ENCODE measurements at regions not wholly inside any gene's neighbourhood (a gene's known extent, or its start where the extent isn't known, plus 50 kb on each side); places are given as distances from the start of the nearest gene placed in this dataset.
"Not testable (repeated sequence)": the region's sequence is repeated elsewhere in the genome, so short reads cannot be mapped to it uniquely, and the experiment has no call there.

DNA sequence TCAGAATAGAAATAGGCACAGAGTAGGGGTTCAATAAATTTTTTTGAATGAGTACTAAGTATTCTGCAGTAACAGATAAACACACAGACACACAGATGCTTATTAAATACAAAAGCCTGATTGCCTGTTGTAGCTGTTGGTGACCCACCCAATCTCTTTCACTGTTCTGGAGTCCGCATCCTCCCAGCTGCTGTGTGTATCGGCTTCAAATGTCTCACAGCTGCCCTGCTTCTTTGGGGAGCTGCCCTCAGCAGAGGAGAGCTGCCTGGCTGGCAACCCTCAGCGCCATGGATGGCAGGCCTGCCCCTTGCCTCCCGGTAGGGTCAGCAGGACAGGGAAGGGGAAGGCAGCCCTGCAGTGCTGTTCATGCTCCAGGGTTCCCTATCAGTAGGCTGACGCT, 50.5 kb upstream of the PRNP start:
- DNase-seq (ENCODE audit: low read depth) = no peak

DNA sequence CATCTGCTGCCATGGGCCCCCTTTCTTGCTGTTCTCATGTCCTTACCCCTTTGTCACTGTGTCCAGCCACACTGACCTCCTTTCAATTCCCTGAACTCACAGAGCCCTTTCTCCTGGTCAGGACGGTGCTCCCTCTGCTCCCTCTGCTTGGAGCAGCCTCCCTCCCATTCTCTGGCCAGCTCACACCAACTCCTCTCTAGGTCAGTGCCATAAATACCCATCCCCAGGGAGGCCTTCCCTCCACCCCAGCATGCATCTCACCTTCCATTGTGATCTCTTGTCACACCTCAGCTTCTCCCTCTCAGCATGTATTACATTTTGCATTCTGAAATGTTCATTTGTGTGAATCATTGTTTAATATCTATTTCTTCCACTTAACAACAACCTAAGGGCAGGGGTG, 50.9 kb upstream of the PRNP start:
- no peak for DNase-seq (ENCODE audit: low read depth)

- DNase-seq (ENCODE audit: low read depth) = peak; percentile 61
Measured at GRCh38 chr20:4633780-4634179, 52.5 kb upstream of the PRNP start.

GRCh38 chr20:4633379-4633778, 52.9 kb upstream of the PRNP start:
- no peak for DNase-seq (ENCODE audit: low read depth)

GRCh38 chr20:4632876-4633275, 53.4 kb upstream of the PRNP start:
- no peak for DNase-seq (ENCODE audit: low read depth)

DNA sequence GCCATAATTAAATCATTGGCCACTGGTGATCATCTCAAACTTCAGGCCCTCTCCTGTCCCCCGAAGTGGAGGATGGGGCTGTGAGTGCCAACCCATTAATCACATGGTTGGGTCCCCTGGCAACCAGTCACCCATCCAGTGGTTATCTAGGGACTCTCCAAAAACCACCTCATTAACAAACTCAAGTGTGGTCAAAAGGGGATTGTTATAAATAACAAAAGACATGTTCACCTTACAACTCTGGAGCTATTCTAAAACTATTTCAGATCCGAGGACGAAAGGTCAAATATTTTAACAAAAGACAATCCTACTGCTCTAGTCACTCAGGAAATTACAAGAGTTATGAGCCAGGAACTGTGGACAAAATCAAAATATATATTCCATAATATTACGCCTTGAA, 60.0 kb upstream of the PRNP start:
- no peak for DNase-seq (ENCODE audit: low read depth)

DNA sequence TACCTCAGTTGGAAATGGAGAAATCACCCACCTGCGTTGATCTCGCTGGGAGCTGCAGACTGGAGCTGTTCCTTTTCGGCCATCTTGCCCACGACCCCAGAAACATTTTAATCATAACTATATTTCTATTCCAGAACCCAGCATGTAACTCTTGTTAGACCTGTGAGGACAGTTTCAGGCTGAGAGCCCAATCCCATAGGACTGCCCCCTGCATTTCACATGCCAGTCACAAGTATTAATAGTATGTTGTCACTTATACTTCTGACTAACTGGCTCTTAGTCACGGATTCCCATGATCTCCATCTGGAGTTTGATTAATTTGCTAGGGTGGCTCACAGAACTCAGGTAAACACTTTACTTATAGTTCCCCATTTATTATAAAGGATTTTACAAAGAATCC, 60.6 kb upstream of the PRNP start:
- DNase-seq (ENCODE audit: low read depth) = no peak

DNA sequence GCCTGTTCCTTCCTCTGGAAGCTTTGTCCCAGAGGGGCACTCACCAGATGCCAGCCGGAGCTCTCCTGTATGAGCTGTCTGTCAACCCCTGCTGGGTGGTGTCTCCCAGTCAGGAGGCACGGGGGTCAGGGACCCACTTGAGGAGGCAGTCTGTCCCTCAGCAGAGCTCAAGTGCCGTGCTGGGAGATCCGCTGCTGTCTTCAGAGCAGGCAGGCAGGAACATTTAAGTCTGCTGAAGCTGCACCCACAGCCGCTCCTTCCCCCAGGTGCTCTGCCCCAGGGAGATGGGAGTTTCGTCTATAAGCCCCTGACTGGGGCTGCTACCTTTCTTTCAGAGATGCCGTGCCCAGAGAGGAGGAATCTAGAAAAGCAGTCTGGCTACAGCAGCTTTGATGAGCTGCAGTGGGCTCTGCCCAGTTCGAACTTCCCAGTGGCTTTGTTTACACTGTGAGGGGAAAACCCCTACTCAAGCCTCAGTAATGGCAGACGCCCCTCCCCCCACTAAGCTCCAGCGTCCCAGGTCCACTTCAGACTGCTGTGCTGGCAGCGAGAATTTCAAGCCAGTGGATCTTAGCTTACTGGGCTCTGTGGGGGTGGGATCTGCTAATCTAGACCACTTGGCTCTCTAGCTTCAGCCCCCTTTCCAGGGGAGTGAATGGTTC, 61.5 kb upstream of the PRNP start:
- DNase-seq (ENCODE audit: low read depth) = not testable (repeated sequence)

- not testable (repeated sequence) for DNase-seq (ENCODE audit: low read depth)
Measured at GRCh38 chr20:4619144-4619543, 67.1 kb upstream of the PRNP start.

- DNase-seq (ENCODE audit: low read depth) = no peak
Measured at GRCh38 chr20:4617484-4617883, 68.8 kb upstream of the PRNP start.

DNA sequence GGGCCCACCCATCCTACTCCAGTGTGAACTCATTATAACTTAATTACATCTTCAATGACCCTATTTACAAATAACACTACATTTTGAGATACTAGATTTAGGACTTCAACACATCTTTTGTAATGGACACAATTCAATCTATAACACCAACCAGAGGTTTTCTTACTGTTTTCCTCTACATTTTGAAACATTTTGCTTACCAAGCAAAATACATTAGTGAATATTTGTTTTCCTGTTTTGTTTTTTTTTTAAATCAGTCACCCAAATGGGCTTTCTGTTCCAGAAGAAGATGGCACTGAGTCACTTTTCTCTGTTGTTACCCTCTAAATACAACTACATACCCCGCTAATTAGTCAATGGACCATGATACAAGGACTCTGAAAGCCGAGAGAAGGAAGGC, 69.2 kb upstream of the PRNP start:
- DNase-seq (ENCODE audit: low read depth) = no peak

DNA sequence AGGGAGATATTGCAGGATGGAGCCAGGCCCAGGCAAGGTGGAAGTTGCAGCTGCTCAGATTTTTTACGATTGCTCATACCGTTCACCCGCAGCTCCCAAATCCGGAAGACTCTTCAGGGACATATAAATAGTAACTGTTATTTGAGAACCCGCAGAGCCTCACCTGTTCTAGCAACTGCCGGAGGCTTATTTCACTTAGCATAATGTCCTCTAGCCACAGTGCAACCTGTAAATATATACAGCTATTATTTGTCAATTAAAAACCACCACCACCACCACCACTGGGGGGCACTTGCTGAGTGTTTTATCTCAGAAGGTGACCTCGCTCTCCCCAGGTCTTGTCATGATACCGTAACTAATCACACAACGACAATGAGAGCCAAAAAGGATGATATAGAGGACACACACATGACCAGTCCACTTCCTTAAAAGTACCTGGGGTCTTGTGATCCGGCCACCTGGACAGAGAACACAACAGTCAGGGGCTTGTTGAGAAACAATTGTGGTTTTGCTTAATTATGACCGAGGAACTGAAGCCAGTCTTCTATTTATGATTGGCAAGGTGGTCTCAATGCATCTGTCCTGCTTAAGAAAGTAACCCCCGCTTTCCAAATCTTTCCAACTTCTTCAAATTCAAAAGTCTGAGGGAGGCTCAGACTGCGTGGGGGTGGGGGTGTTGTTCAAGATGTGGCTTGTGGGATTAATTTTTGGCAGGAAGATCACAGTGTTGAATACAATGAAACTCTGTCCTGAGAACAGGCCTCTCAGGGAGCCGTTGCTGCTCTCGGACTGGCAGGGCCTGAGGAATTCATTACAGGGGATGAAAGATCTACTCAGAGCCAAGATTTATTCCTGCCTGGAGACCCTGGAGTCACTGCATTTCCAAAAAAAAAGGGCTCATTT, 72.3 kb upstream of the PRNP start:
- DNase-seq (ENCODE audit: low read depth) = peak; percentile 43

GRCh38 chr20:4613184-4613583, 73.1 kb upstream of the PRNP start:
- DNase-seq (ENCODE audit: low read depth) = no peak

DNA sequence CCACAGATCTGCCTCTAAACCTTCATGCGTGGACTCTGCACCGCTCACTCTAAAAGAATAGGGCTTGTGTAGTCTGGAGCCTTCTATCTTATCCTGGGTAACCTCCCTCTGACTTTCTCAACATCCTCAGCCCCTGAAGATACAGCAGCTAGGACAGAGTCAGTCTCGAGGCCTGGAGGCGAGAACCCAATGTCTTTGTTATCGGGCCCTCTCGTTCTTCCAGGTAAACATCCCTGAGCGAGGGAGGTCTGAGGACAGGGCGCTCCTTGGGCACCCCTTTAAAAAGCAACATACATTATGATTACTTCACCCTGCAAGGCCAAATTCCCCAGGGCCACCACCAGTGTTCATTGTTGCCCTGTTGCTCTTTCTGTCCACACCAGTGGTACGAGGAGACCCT, 75.4 kb upstream of the PRNP start:
- no peak for DNase-seq (ENCODE audit: low read depth)

GRCh38 chr20:4609511-4609910, 76.7 kb upstream of the PRNP start:
- no peak for DNase-seq (ENCODE audit: low read depth)

- no peak for DNase-seq (ENCODE audit: low read depth)
Measured at GRCh38 chr20:4608861-4609260, 77.4 kb upstream of the PRNP start.

DNA sequence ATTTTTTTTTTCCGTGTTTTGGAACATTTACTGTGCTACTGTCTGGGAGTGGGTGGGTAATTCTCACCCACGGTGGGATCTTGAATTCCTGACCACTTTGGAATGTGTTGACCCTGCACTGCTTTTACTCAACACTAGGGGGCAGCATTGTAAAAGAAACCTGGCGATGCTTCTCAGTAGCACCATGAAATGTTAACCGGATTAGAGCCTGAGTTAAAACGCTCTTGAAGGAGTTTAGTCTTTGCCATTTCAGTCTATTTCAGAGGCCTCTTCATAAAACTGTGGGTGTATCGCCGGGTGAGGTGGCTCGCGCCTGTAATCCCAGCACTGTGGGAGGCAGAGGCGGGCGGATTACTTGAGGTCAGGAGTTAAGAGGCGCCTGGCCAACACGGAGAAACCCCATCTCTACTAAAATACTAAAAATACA, 79.0 kb upstream of the PRNP start:
- DNase-seq (ENCODE audit: low read depth) = peak; percentile 48

- no peak for DNase-seq (ENCODE audit: low read depth)
Measured at GRCh38 chr20:4606051-4606450, 80.2 kb upstream of the PRNP start.

DNA sequence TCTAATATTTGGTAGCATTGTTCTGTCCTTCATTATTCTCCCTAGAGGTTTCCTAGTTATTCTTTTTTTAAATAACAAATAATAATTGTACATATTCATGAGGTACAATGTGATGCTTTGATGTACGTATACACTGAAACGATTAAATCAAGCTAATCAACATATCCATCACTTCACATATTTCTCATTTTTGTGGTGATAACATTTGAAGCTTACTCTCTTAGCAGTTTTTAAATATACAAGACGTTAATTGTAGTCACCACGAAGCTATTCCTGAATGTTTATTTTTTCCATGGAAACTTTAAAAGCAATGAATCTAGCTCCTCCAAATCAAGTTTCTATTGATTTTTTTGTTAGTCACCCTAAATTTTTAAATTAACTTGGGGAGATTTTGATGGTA, 81.1 kb upstream of the PRNP start:
- no peak for DNase-seq (ENCODE audit: low read depth)

- DNase-seq (ENCODE audit: low read depth) = no peak
Measured at GRCh38 chr20:4604580-4604979, 81.7 kb upstream of the PRNP start.

- no peak for DNase-seq (ENCODE audit: low read depth)
Measured at GRCh38 chr20:4603724-4604123, 82.5 kb upstream of the PRNP start.

GRCh38 chr20:4602297-4602631, 84.0 kb upstream of the PRNP start:
- DNase-seq (ENCODE audit: low read depth) = no peak

GRCh38 chr20:4601630-4602296, 84.5 kb upstream of the PRNP start:
- DNase-seq (ENCODE audit: low read depth) = peak; percentile 82
